Middle frontal gyrus (tissue), 1 donor: ENCODE measurements at regions not wholly inside any gene's neighbourhood (a gene's known extent, or its start where the extent isn't known, plus 50 kb on each side); places are given as distances from the start of the nearest gene placed in this dataset.
"Not testable (repeated sequence)": the region's sequence is repeated elsewhere in the genome, so short reads cannot be mapped to it uniquely, and the experiment has no call there.

Experiments used
- DNase-seq: peaks from one replicate; pipeline ENCODE4 v3.0.0-alpha.2; 2015; ENCODE audit warnings: low spot score; ENCODE audit errors: extremely low spot score

- DNase-seq = no peak
Observed at GRCh38 chr10:127610816-127611215, 61.7 kb downstream of the NPS start.

GRCh38 chr10:127614484-127615017 lies 65.4 kb downstream of the NPS start:
- DNase-seq = no peak

GRCh38 chr10:127618797-127619196 lies 69.7 kb downstream of the NPS start:
- no peak for DNase-seq

GRCh38 chr10:127619546-127620325 lies 70.6 kb downstream of the NPS start:
- peak; percentile 82 for DNase-seq

GRCh38 chr10:127635882-127636281 lies 86.8 kb downstream of the NPS start:
- DNase-seq = no peak

GRCh38 chr10:127648885-127649284 lies 88.1 kb upstream of the FOXI2 start:
- DNase-seq = no peak

GRCh38 chr10:127649642-127650041 lies 87.3 kb upstream of the FOXI2 start:
- DNase-seq = no peak

GRCh38 chr10:127657056-127657455 lies 79.9 kb upstream of the FOXI2 start:
- no peak for DNase-seq

GRCh38 chr10:127676430-127676829 lies 60.6 kb upstream of the FOXI2 start:
- not testable (repeated sequence) for DNase-seq

- no peak for DNase-seq
Observed at GRCh38 chr10:127678091-127678490, 58.9 kb upstream of the FOXI2 start.

GRCh38 chr10:127679642-127680255 lies 57.2 kb upstream of the FOXI2 start:
- DNase-seq = no peak
